ENCODE measurements at regions not wholly inside any gene's neighbourhood (a gene's known extent, or its start where the extent isn't known, plus 50 kb on each side); places are given as distances from the start of the nearest gene placed in this dataset.

DNA sequence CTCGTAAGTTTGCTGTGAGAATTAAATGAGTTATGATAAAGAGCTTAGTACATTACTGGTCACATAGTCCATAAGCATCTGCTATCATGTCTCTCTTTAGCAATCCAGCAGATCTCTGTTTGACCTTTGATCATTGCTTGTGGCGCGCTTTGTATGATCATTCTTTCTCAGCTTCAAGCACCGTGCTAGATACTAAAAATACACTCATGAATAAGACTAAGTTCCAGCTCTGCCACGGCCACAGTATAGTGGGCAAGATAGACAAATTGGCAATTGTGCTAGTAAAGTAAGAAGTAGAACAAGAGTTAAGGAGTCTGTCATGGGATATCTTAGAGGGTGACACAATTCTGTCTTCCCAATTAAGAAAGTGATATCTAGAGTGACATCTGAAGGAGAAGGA, 75.2 kb upstream of the ADGRF1 start:
- DNase-seq (ENCODE audit: low read depth): no peak

- DNase-seq (ENCODE audit: low read depth): no peak
Measured at GRCh38 chr6:47116606-47117005, 74.5 kb upstream of the ADGRF1 start.

GRCh38 chr6:47116086-47116485, 74.0 kb upstream of the ADGRF1 start:
- no peak for DNase-seq (ENCODE audit: low read depth)

- no peak for DNase-seq (ENCODE audit: low read depth)
Measured at GRCh38 chr6:47114460-47114859, 72.3 kb upstream of the ADGRF1 start.

DNA sequence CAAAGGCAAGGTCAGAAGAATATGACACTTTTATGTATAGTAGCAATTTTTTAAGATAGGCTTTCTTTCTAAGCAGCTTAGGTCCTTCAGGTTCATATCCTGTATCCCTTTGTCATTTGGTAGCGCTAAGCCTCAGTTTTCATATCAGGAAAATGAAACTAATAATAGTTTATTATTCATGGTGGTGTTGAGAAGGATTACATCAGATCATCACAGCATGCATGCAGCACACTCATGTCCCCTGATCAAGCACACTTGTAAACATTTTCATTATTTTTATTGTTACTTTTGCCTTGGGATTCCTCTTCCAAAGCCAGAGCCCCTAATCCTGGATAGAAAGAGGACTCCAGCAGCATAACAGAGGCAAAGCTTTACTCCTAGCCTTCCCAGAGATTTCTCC, 70.2 kb upstream of the ADGRF1 start:
- DNase-seq (ENCODE audit: low read depth): no peak

- DNase-seq (ENCODE audit: low read depth): peak; percentile 34
Measured at GRCh38 chr6:47111685-47112084, 69.6 kb upstream of the ADGRF1 start.

DNA sequence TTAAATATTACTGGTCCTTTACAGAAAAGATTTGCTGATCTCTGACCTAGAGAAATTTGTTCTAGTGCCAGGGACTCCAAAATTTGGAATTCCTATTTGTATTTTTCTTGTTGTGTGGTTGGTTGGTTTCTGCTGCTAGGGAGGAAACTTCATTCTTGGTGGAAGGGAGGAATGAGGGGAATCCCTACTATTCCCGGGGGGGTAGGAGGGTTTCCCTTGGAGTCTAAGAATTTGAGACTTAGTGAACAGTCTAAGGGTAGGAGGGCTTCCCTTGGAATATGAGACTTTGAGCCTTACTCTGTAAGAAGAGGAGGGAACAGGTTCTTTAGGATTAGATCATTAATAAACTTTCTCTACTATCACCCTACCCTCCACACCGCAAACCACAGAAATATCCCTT, 67.1 kb upstream of the ADGRF1 start:
- no peak for DNase-seq (ENCODE audit: low read depth)

- no peak for DNase-seq (ENCODE audit: low read depth)
Measured at GRCh38 chr6:47106721-47107197, 64.6 kb upstream of the ADGRF1 start.

DNA sequence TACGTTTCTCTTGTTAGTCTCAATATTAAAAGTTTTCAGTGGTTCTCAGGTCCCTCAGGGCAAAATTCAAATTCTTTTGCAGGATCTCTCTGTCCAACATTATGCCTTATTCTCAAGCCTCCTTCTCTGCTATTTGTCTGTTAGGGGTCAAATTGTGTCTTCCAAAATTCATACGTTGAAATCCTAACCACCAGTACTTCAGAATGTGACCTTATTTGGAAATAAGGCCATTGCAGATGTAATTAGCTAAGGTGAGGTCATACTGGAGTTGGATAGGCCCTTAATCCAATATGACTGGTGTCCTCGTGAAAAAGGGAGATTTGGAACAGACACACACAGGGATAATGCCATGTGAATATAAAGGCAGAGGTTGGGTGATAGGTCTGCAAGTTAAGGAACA, 64.1 kb upstream of the ADGRF1 start:
- peak; percentile 19 for DNase-seq (ENCODE audit: low read depth)

- peak; percentile 30 for DNase-seq (ENCODE audit: low read depth)
Measured at GRCh38 chr6:47105469-47106178, 63.5 kb upstream of the ADGRF1 start.

DNA sequence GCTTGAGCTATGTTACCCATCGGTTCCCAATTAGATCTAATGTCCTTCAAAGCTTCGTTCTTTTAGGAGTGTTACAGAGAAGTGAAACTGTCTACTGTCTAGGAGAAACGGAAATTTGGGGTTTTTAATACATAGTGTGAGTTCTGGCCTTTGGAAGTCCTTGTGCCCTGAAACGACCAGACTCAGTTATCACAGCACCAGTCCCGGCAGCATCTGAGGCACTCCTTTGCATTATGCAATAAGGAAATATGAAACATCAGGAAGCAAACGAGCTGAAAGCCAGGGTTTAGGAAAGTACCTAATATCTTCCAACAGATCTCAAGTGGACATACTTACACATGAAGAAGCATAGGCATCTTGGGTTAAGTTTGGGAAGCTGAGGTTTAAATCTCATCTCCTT, 61.8 kb upstream of the ADGRF1 start:
- DNase-seq (ENCODE audit: low read depth): no peak

GRCh38 chr6:47102331-47102730, 60.2 kb upstream of the ADGRF1 start:
- no peak for DNase-seq (ENCODE audit: low read depth)

- DNase-seq (ENCODE audit: low read depth): no peak
Measured at GRCh38 chr6:47098570-47098993, 56.5 kb upstream of the ADGRF1 start.

DNA sequence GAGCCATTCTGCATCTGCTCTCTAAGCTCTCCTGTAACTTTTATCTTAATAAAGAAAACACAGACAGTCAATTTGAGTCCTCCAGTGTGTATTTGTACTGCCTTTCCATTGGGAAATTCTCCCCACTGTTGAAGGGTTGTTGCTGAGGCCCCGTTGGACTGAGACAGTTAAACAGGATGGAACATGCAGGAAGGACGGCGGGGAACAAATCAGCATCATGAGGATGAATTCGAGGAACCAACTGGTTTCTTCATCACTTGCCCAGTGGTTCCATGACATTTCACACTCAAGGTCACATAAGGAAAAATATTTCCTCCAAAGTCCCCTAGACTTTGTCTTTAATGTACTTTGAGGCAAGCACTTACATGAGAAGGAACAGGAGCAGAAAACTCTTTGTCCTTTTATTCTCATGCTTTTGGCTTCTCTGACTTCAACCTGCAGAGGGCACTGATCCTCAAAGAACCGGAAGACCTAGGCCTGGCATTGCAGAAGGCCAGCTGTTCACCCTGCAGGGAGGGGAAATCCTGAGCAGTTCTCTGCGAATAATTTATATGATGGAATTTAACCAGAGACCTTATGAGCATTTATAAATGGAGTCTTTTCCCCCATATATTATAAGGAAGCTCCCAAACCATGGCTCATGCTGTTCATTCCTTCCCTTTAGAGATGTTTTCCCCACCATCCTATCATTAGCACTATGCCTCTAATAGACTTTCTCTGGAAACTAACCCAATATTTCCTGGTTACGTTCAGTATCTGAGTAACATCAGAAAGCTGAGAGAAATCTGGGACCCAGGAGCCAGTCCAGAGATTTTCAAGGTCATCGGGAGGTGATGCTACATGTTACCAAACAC, 55.2 kb upstream of the ADGRF1 start:
- DNase-seq (ENCODE audit: low read depth): peak; percentile 85

DNA sequence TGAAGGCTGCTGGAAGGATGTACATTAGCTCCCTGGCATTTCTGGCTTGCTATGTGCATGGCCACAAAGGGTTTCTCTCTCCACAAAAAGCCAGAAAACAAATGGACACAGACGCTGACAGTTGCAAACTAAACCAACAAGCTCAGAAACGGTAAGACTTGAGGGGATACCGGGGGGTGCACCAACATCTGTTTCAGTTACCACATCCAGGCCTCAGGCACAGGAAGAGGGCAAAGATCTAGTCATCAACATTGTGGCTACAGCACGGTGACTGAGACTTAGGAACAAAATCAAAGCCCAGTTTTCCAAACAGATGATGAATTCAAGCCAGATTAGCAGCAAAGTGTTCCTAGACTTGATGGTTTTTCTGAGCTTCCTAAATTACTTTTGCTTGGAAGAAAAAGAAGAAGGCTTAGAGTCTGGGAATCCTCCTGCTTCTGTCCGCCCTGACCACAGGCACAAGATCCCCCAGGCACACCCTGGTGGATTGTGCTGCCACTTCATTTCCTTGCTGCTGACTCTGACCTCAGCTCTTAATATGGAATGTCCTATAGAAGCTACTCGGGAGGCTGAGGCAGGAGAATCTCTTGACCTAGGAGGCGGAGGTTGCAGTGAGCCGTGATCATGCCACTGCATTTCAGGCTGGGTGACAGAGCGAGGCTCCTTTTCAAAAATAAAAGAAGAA, 54.2 kb upstream of the ADGRF1 start:
- peak; percentile 70 for DNase-seq (ENCODE audit: low read depth)

DNA sequence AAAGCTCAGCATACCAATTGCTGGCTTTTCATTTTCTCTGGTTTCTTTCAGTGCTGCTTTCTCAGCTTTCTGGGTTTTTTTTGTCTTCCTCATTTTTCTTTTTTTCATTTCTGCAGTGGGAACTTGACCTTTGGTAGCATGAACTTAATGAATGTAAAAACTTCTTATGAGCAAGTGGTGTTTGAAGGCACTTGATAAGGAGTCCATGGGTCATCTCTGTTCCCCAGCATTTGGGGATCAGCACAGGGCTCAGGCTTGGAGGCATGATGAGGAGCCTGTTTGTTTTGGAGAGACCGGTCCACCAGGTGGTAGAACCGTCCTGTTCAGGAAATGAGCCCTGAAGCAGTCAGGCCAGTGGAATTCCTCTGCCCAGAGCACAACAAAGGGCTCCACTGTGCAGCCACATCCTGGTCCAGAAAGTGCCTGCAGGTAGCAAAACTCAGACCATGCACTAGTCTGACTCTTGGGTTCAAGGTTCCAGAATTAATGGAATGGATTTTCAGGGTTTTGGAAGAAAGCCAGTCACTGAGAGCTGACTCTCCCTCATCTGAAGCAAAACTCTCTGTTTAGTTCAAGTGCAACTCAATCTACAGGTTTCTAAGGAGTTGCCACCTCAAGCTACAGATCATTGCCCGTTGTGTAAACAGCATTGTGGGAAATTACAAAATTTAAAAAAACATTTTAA, 52.3 kb upstream of the ADGRF1 start:
- peak; percentile 66 for DNase-seq (ENCODE audit: low read depth)

GRCh38 chr6:47093169-47093568, 51.0 kb upstream of the ADGRF1 start:
- DNase-seq (ENCODE audit: low read depth): no peak

GRCh38 chr6:47091886-47092668, 49.9 kb upstream of the ADGRF1 start:
- no peak for DNase-seq (ENCODE audit: low read depth)

All from Daoy (cell line).